Activated CD4-positive, alpha-beta memory T cell treated with anti-CD3 and anti-CD28 coated beads, Interleukin-2, amount 10 ng/mL, durations not matched to agents 7 days and 5 days (primary cell): ENCODE measurements at regions not wholly inside any gene's neighbourhood (a gene's known extent, or its start where the extent isn't known, plus 50 kb on each side); places are given as distances from the start of the nearest gene placed in this dataset.
"Not testable (repeated sequence)": the region's sequence is repeated elsewhere in the genome, so short reads cannot be mapped to it uniquely, and the experiment has no call there.

Source experiments
- CTCF ChIA-PET: fragments of 350-600 bp; sonication (Branson Sonifier 250); formaldehyde crosslinking; loops from one replicate; lab custom pipeline; 2021; ENCODE audit warnings: antibody characterized with exemption, inconsistent platforms; lab: Charles Lee
- POLR2A ChIA-PET: fragments of 350-600 bp; sonication (Branson Sonifier 250); formaldehyde crosslinking; loops from one replicate; lab custom pipeline; 2021; ENCODE audit warnings: antibody characterized with exemption; lab: Charles Lee
- DNase-seq: peaks from one replicate; pipeline ENCODE4 v3.0.0-alpha.2; 2020
- H3K27ac Mint-ChIP-seq: one replicate; pipeline ENCODE4 v1.8.0; 2021; ENCODE audit warnings: mild to moderate bottlenecking, mixed read lengths
- H3K27me3 Mint-ChIP-seq: one replicate; pipeline ENCODE4 v1.8.0; 2021; ENCODE audit warnings: mixed read lengths
- H3K36me3 Mint-ChIP-seq: one replicate; pipeline ENCODE4 v1.8.0; 2021; ENCODE audit warnings: low read depth, mixed read lengths
- H3K4me1 Mint-ChIP-seq: one replicate; pipeline ENCODE4 v1.8.0; 2021; ENCODE audit warnings: mixed read lengths
- H3K4me3 Mint-ChIP-seq: one replicate; pipeline ENCODE4 v1.8.0; 2021; ENCODE audit warnings: mild to moderate bottlenecking, mixed read lengths
- H3K9me3 Mint-ChIP-seq: one replicate; pipeline ENCODE4 v1.8.0; 2021; ENCODE audit warnings: mixed read lengths

DNA sequence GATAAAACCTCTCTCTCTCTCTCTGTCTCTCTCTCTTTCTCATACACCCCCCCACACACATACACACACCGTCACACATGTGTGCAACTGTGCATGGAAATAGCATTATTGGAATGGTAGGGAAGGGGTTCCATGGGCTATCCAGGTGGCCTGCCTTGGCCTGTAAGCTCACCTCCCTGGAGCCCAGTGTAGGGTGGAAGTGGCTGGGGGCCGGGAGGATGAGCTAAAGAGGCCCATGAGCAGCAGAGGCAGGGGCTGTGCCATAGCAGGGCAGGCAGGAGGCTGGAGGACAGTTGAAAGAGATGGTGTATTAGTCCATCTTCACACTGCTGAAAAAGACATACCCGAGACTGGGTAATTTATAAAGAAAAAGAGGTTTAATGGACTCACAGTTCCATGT is 74.2 kb downstream of the CYTL1 start:
- POLR2A ChIA-PET: no interaction called here
- no peak overlapping the region for H3K27ac Mint-ChIP-seq
- CTCF ChIA-PET: no interaction called here

DNA sequence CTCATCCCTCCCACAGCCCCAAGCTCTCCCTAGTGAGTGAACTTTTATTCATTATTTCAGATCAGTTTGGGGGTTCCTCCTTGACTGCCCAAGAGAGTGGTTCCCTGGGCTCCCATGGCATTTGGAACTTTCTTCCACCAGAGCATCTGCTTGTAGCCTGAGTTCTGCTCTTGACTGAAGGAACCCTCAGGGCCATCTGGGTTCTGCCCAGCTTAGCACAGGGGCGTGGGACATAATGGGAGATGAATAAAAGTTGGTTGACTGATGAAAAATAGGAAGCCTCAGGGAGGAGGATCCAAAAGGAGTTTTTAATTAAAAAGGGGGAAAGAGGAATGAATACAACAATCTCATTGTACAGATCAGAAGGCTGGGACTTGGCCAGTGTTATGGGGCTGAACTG is 73.4 kb downstream of the CYTL1 start:
- ChIA-PET POLR2A (no interaction called here), CTCF (no interaction called here)
- Mint-ChIP-seq H3K4me3 (no peak overlapping the region), H3K36me3 (no peaks in the 10 kb centered on the region), H3K9me3 (peaks cover 2% of the 10 kb centered on the region), H3K4me1 (peaks cover 11% of the 10 kb centered on the region), H3K27ac (no peak overlapping the region), H3K27me3 (no peaks in the 10 kb centered on the region)
- no peak for DNase-seq

More for the DNA sequence above, 74.2 kb downstream of the CYTL1 start:
- Mint-ChIP-seq H3K9me3 (peaks cover 2% of the 10 kb centered on the region), H3K27me3 (no peaks in the 10 kb centered on the region), H3K36me3 (no peaks in the 10 kb centered on the region), H3K4me3 (no peak overlapping the region), H3K4me1 (peaks cover 11% of the 10 kb centered on the region)
- no peak for DNase-seq

DNA sequence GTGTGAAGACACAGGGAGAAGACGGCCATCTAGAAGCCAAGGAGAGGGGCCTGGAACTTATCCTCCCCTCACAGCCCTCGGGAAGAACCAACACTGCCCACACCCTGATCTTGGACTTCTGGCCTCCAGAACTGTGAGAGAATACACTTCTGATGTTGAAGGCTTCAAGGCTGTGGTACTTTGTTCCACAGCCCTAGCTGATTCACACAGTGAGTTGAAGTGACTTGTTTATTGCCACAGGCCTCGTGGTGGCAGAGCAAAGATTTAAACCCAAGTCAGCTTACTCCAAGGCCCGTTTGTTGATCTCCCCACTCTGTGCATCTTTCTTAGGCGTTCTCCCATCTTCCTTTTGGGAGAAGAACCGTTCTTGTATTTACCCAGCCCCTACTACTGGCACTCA is 72.8 kb downstream of the CYTL1 start:
- Mint-ChIP-seq H3K27me3 (no peaks in the 10 kb centered on the region), H3K27ac (no peak overlapping the region), H3K9me3 (peaks cover 2% of the 10 kb centered on the region), H3K4me1 (peaks cover 11% of the 10 kb centered on the region), H3K4me3 (no peak overlapping the region), H3K36me3 (no peaks in the 10 kb centered on the region)
- POLR2A ChIA-PET: no interaction called here
- no peak for DNase-seq
- CTCF ChIA-PET: no interaction called here

- Mint-ChIP-seq H3K4me3 (no peak overlapping the region), H3K4me1 (peaks cover 11% of the 10 kb centered on the region), H3K9me3 (peaks cover 2% of the 10 kb centered on the region), H3K27ac (no peak overlapping the region), H3K27me3 (no peaks in the 10 kb centered on the region), H3K36me3 (no peaks in the 10 kb centered on the region)
- DNase-seq: no peak
- ChIA-PET CTCF (no interaction called here), POLR2A (no interaction called here)
Measured at GRCh38 chr4:4947721-4948120, 71.5 kb downstream of the CYTL1 start.

DNA sequence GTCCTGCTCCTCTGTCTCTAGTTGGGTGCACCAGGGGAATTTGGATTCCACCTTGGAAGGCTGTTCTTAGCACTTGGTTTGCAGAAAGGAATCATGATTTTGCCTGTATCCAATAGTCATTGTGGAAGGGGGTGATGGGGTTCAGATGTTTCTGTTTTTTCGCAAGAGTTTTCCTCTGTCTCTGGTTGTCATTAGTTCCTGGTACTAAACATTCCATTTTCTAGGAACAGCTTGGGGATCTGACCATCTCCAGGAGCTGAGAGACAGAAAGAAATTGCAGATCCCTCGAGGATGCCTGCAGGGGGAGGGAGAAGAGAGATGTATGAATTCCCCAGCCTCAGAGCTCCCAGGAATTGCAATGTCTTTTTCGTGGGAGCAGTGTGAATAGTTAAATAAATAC is 70.9 kb downstream of the CYTL1 start:
- no peaks in the 10 kb centered on the region for H3K27me3 Mint-ChIP-seq
- H3K4me3 Mint-ChIP-seq: no peak overlapping the region
- H3K27ac Mint-ChIP-seq: no peak overlapping the region
- no peak for DNase-seq
- peaks cover 2% of the 10 kb centered on the region for H3K9me3 Mint-ChIP-seq
- H3K36me3 Mint-ChIP-seq: no peaks in the 10 kb centered on the region
- POLR2A ChIA-PET: no interaction called here
- H3K4me1 Mint-ChIP-seq: peaks cover 10% of the 10 kb centered on the region
- CTCF ChIA-PET: no interaction called here

GRCh38 chr4:4950561-4951290 is 68.5 kb downstream of the CYTL1 start:
- CTCF ChIA-PET: no interaction called here
- no peaks in the 10 kb centered on the region for H3K27me3 Mint-ChIP-seq

GRCh38 chr4:4952273-4952672 is 67.0 kb downstream of the CYTL1 start:
- no peak overlapping the region for H3K4me3 Mint-ChIP-seq
- CTCF ChIA-PET: no interaction called here
- no peak for DNase-seq

More at GRCh38 chr4:4950561-4951290, 68.5 kb downstream of the CYTL1 start:
- Mint-ChIP-seq H3K27ac (no peak overlapping the region), H3K4me3 (no peak overlapping the region), H3K9me3 (peaks cover 2% of the 10 kb centered on the region), H3K36me3 (no peaks in the 10 kb centered on the region), H3K4me1 (no peaks in the 10 kb centered on the region)
- POLR2A ChIA-PET: no interaction called here
- no peak for DNase-seq

GRCh38 chr4:4959344-4960074 is 59.7 kb downstream of the CYTL1 start:
- CTCF ChIA-PET, H3K36me3 Mint-ChIP-seq, H3K4me3 Mint-ChIP-seq, H3K4me1 Mint-ChIP-seq, H3K27ac Mint-ChIP-seq, POLR2A ChIA-PET, H3K27me3 Mint-ChIP-seq, DNase-seq: not testable (repeated sequence)
- H3K9me3 Mint-ChIP-seq: peaks cover 15% of the 10 kb centered on the region

More at GRCh38 chr4:4952273-4952672, 67.0 kb downstream of the CYTL1 start:
- H3K27ac Mint-ChIP-seq: no peak overlapping the region
- no peaks in the 10 kb centered on the region for H3K9me3 Mint-ChIP-seq
- no peaks in the 10 kb centered on the region for H3K36me3 Mint-ChIP-seq
- H3K4me1 Mint-ChIP-seq: no peaks in the 10 kb centered on the region
- POLR2A ChIA-PET: no interaction called here
- no peaks in the 10 kb centered on the region for H3K27me3 Mint-ChIP-seq

DNA sequence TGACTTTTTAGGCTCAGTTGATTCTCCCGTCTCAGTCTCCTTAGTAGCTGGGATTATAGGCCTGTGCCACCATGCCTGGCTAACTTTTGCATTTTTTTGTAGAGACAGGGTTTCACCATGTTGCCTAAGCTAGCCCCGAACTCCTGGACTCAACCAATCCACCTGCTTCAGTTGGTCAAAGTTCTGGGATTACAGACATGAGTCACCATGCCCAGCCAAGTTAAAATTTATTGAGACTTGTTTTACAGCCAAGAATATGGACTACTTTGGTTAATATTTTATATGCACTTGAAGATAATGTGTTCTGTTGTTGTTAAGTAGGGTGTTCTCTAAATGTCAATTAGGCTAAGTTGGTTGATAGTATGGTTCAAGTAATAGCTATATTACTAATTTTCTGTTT is 58.7 kb downstream of the CYTL1 start:
- Mint-ChIP-seq H3K4me1 (no peaks in the 10 kb centered on the region), H3K27ac (no peak overlapping the region), H3K4me3 (no peak overlapping the region), H3K36me3 (peaks cover 4% of the 10 kb centered on the region), H3K9me3 (peaks cover 15% of the 10 kb centered on the region), H3K27me3 (no peaks in the 10 kb centered on the region)
- CTCF ChIA-PET: no interaction called here
- POLR2A ChIA-PET: no interaction called here
- no peak for DNase-seq

GRCh38 chr4:4961936-4962335 is 57.3 kb downstream of the CYTL1 start:
- Mint-ChIP-seq H3K4me3 (no peak overlapping the region), H3K4me1 (no peaks in the 10 kb centered on the region), H3K9me3 (peaks cover 15% of the 10 kb centered on the region), H3K27me3 (no peaks in the 10 kb centered on the region), H3K36me3 (peaks cover 4% of the 10 kb centered on the region), H3K27ac (no peak overlapping the region)
- CTCF ChIA-PET: no interaction called here
- POLR2A ChIA-PET: no interaction called here
- no peak for DNase-seq

DNA sequence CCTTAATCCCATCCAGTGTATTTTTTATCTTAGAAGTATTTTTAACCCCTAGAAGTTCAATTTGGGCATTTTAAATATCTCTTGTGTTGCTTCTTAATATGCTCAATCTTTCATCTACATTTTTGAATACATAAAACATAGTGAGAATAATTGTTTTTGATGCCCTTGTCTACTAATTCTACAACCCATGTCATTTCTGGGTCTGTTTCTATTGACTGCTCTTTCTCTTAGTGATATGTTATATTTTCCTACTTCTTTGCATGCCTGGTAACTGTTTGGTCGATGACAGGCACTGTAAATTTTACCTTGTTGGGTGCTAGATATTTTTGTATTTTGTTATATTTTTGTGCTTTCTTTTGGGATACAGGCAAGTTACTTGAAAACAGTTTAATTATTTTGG is 56.3 kb downstream of the CYTL1 start:
- no peak overlapping the region for H3K4me3 Mint-ChIP-seq
- ChIA-PET POLR2A (no interaction called here), CTCF (no interaction called here)
- H3K27ac Mint-ChIP-seq: no peak overlapping the region
- peaks cover 4% of the 10 kb centered on the region for H3K36me3 Mint-ChIP-seq
- no peak for DNase-seq
- peaks cover 15% of the 10 kb centered on the region for H3K9me3 Mint-ChIP-seq
- no peaks in the 10 kb centered on the region for H3K4me1 Mint-ChIP-seq
- H3K27me3 Mint-ChIP-seq: no peaks in the 10 kb centered on the region
